Endothelial cell (in vitro differentiated cells): ENCODE measurements at regions not wholly inside any gene's neighbourhood (a gene's known extent, or its start where the extent isn't known, plus 50 kb on each side); places are given as distances from the start of the nearest gene placed in this dataset.

Experiments
- DNase-seq: peaks from one replicate; pipeline ENCODE4 v3.0.0; 2021; ENCODE audit warnings: low spot score
- H3K27ac Mint-ChIP-seq: one replicate; pipeline ENCODE4 v1.8.0; 2021; ENCODE audit warnings: mixed read lengths, inconsistent platforms; ENCODE audit not compliant: unreplicated experiment
- H3K27me3 Mint-ChIP-seq: one replicate; pipeline ENCODE4 v1.8.0; 2021; ENCODE audit warnings: mild to moderate bottlenecking, moderate library complexity, mixed read lengths, inconsistent platforms; ENCODE audit not compliant: unreplicated experiment
- H3K36me3 Mint-ChIP-seq: one replicate; pipeline ENCODE4 v1.8.0; 2021; ENCODE audit warnings: mild to moderate bottlenecking, low read depth, mixed read lengths, inconsistent platforms; ENCODE audit not compliant: unreplicated experiment
- H3K4me1 Mint-ChIP-seq: one replicate; pipeline ENCODE4 v1.8.0; 2021; ENCODE audit warnings: mild to moderate bottlenecking, mixed read lengths, inconsistent platforms; ENCODE audit not compliant: unreplicated experiment
- H3K4me3 Mint-ChIP-seq: one replicate; pipeline ENCODE4 v1.8.0; 2021; ENCODE audit warnings: mild to moderate bottlenecking, mixed read lengths, inconsistent platforms; ENCODE audit not compliant: unreplicated experiment
- H3K9me3 Mint-ChIP-seq: one replicate; pipeline ENCODE4 v1.8.0; 2021; ENCODE audit warnings: mixed read lengths, inconsistent platforms; ENCODE audit not compliant: unreplicated experiment
- CTCF ChIP-seq: fragments of 200-600 bp; sonication (generic); IDR thresholded peaks from one replicate; pipeline ENCODE4 v1.5.0; 2021; ENCODE audit warnings: antibody characterized with exemption; ENCODE audit not compliant: unreplicated experiment

- peaks cover 1% of the 10 kb centered on the region for H3K27me3 Mint-ChIP-seq
- H3K36me3 Mint-ChIP-seq, result no peaks in the 10 kb centered on the region
- no peak overlapping the region for H3K27ac Mint-ChIP-seq
- TF ChIP-seq CTCF, result no peak
- no peaks in the 10 kb centered on the region for H3K4me1 Mint-ChIP-seq
- H3K9me3 Mint-ChIP-seq, result no peaks in the 10 kb centered on the region
- no peak for DNase-seq
- no peak overlapping the region for H3K4me3 Mint-ChIP-seq
Observed at GRCh38 chr13:47413526-47413925, 516.7 kb upstream of the HTR2A start.

- Mint-ChIP-seq H3K9me3 (no peaks in the 10 kb centered on the region), H3K36me3 (no peaks in the 10 kb centered on the region), H3K4me1 (no peaks in the 10 kb centered on the region), H3K27ac (no peak overlapping the region), H3K4me3 (no peak overlapping the region), H3K27me3 (peaks cover 1% of the 10 kb centered on the region)
- DNase-seq, result no peak
- TF ChIP-seq CTCF, result no peak
Observed at GRCh38 chr13:47413112-47413511, 516.3 kb upstream of the HTR2A start.

- no peak overlapping the region for H3K4me3 Mint-ChIP-seq
- no peaks in the 10 kb centered on the region for H3K36me3 Mint-ChIP-seq
- no peak for TF ChIP-seq CTCF
- H3K4me1 Mint-ChIP-seq, result no peaks in the 10 kb centered on the region
- no peaks in the 10 kb centered on the region for H3K9me3 Mint-ChIP-seq
- no peak overlapping the region for H3K27ac Mint-ChIP-seq
- DNase-seq, result no peak
- peaks cover 1% of the 10 kb centered on the region for H3K27me3 Mint-ChIP-seq
Observed at GRCh38 chr13:47409778-47410177, 512.9 kb upstream of the HTR2A start.

GRCh38 chr13:47408546-47409319 is 511.9 kb upstream of the HTR2A start:
- no peak overlapping the region for H3K4me3 Mint-ChIP-seq
- no peaks in the 10 kb centered on the region for H3K4me1 Mint-ChIP-seq
- H3K9me3 Mint-ChIP-seq, result no peaks in the 10 kb centered on the region
- H3K27ac Mint-ChIP-seq, result no peak overlapping the region
- no peaks in the 10 kb centered on the region for H3K27me3 Mint-ChIP-seq
- no peaks in the 10 kb centered on the region for H3K36me3 Mint-ChIP-seq
- no peak for TF ChIP-seq CTCF
- no peak for DNase-seq

- no peak for TF ChIP-seq CTCF
- H3K27me3 Mint-ChIP-seq, result no peaks in the 10 kb centered on the region
- no peak overlapping the region for H3K4me3 Mint-ChIP-seq
- H3K9me3 Mint-ChIP-seq, result no peaks in the 10 kb centered on the region
- no peak for DNase-seq
- no peaks in the 10 kb centered on the region for H3K4me1 Mint-ChIP-seq
- no peaks in the 10 kb centered on the region for H3K36me3 Mint-ChIP-seq
- H3K27ac Mint-ChIP-seq, result no peak overlapping the region
Observed at GRCh38 chr13:47407808-47408207, 511.0 kb upstream of the HTR2A start.
